Activated CD8-positive, alpha-beta memory T cell treated with anti-CD3 and anti-CD28 coated beads for 24 hours (primary cell): ENCODE measurements at regions not wholly inside any gene's neighbourhood (a gene's known extent, or its start where the extent isn't known, plus 50 kb on each side); places are given as distances from the start of the nearest gene placed in this dataset.

ENCODE experiments used
- DNase-seq: peaks from one replicate; pipeline ENCODE4 v3.0.0-alpha.2; 2020

- no peak for DNase-seq
Measured at GRCh38 chr2:236720974-236721540, 151.4 kb downstream of the ACKR3 start.

- DNase-seq, result no peak
Measured at GRCh38 chr2:236724200-236724599, 154.6 kb downstream of the ACKR3 start.

- no peak for DNase-seq
Measured at GRCh38 chr2:236726701-236727450, 157.3 kb downstream of the ACKR3 start.

- DNase-seq, result no peak
Measured at GRCh38 chr2:236728916-236729670, 159.5 kb downstream of the ACKR3 start.

GRCh38 chr2:236730393-236730792 is 160.8 kb downstream of the ACKR3 start:
- no peak for DNase-seq

GRCh38 chr2:236731767-236732580 is 162.3 kb downstream of the ACKR3 start:
- DNase-seq, result no peak

GRCh38 chr2:236733156-236733555 is 163.5 kb downstream of the ACKR3 start:
- no peak for DNase-seq

GRCh38 chr2:236735825-236736238 is 166.2 kb downstream of the ACKR3 start:
- no peak for DNase-seq

GRCh38 chr2:236738030-236738429 is 168.4 kb downstream of the ACKR3 start:
- DNase-seq, result no peak

GRCh38 chr2:236738896-236739295 is 169.3 kb downstream of the ACKR3 start:
- DNase-seq, result no peak

GRCh38 chr2:236739663-236740062 is 170.0 kb downstream of the ACKR3 start:
- DNase-seq, result no peak

- DNase-seq, result no peak
Measured at GRCh38 chr2:236740506-236740905, 170.9 kb downstream of the ACKR3 start.

- no peak for DNase-seq
Measured at GRCh38 chr2:236743039-236743920, 173.7 kb downstream of the ACKR3 start.

- no peak for DNase-seq
Measured at GRCh38 chr2:236743921-236744280, 174.3 kb downstream of the ACKR3 start.

GRCh38 chr2:236744281-236744705 is 174.7 kb downstream of the ACKR3 start:
- DNase-seq, result no peak

GRCh38 chr2:236744716-236745115 is 175.1 kb downstream of the ACKR3 start:
- DNase-seq, result no peak

GRCh38 chr2:236745420-236746210 is 176.0 kb downstream of the ACKR3 start:
- DNase-seq, result no peak

GRCh38 chr2:236746833-236747232 is 177.2 kb downstream of the ACKR3 start:
- no peak for DNase-seq

- no peak for DNase-seq
Measured at GRCh38 chr2:236747426-236747825, 177.8 kb downstream of the ACKR3 start.

GRCh38 chr2:236747925-236748324 is 178.3 kb downstream of the ACKR3 start:
- DNase-seq, result no peak

- DNase-seq, result peak; percentile 33
Measured at GRCh38 chr2:236748385-236748784, 178.8 kb downstream of the ACKR3 start.
